ENCODE measurements at regions not wholly inside any gene's neighbourhood (a gene's known extent, or its start where the extent isn't known, plus 50 kb on each side); places are given as distances from the start of the nearest gene placed in this dataset.

GRCh38 chr3:115502128-115502527, 121.2 kb upstream of the GAP43 start:
- H3K27me3 ChIP-seq (ENCODE audit: control insufficient read depth in 1 of 2, insufficient read depth in 2 of 2, low read length in 2 of 2): no peaks in the 10 kb centered on the region
- ATAC-seq (no peak), DNase-seq (ENCODE audit: low spot score) (no peak), FAIRE-seq (no peak)
- intact Hi-C loops (cut with micrococcal nuclease; ENCODE audit: unreplicated experiment) (no loop called here), in situ Hi-C loops (cut with HindIII; ENCODE audit: extremely low pct_ligation_motif_present, low pct_unique_long_range_greater_than_20kb) (no loop called here)
- POLR2A ChIA-PET: no interaction called here
- H3K27ac ChIP-seq (ENCODE audit: extremely low read length, insufficient read depth, low read length): no peak overlapping the region
- no peak overlapping the region for H3K4me2 ChIP-seq (ENCODE audit: low read depth, low read length)
- no peaks in the 10 kb centered on the region for H3K79me2 ChIP-seq (ENCODE audit: insufficient read depth, low read length)
- H3K36me3 ChIP-seq (replicated peaks in 1 of 2; ENCODE audit: control insufficient read depth in 1 of 2, insufficient read depth in 2 of 2, low read length in 2 of 2): no peaks in the 10 kb centered on the region
- 5% methylated on average over 4 of the region's 4 CpGs for WGBS (ENCODE audit: low lambda C conversion rate)
- no peak overlapping the region for H3K9ac ChIP-seq (ENCODE audit: insufficient read depth, low read depth, low read length)
- no peaks in the 10 kb centered on the region; the same call in 1 of the 2 replicates for H3K9me3 ChIP-seq (ENCODE audit: low read length)
- H3K4me3 ChIP-seq (replicated peaks in 1 of 3; ENCODE audit: insufficient read depth in 1 of 3, low read depth in 2 of 3, low read length in 3 of 3): no peak overlapping the region
- H4K20me1 ChIP-seq (ENCODE audit: insufficient read depth, low read length): no peaks in the 10 kb centered on the region
- H2AFZ ChIP-seq (ENCODE audit: low read length): no peak overlapping the region
- H3K4me1 ChIP-seq (ENCODE audit: insufficient read depth, low read length): no peaks in the 10 kb centered on the region
- TF ChIP-seq ZNF550 (CRISPR knock-in tag; IDR thresholded peaks at IDR 0.05; ENCODE audit: borderline replicate concordance) (no peak), PRMT3 (CRISPR knock-in tag; IDR thresholded peaks at IDR 0.05; ENCODE audit: borderline replicate concordance, low read depth) (no peak), GPBP1L1 (CRISPR knock-in tag; IDR thresholded peaks at IDR 0.05) (no peak), HDAC1 (CRISPR knock-in tag; IDR thresholded peaks at IDR 0.05) (no peak), IRX3 (CRISPR knock-in tag; IDR thresholded peaks at IDR 0.05; ENCODE audit: borderline replicate concordance, low read depth) (no peak), ELK4 (CRISPR knock-in tag; IDR thresholded peaks at IDR 0.05; ENCODE audit: borderline replicate concordance) (no peak), KLF15 (CRISPR knock-in tag; IDR thresholded peaks at IDR 0.05; ENCODE audit: borderline replicate concordance) (no peak), ZBTB39 (CRISPR knock-in tag; IDR thresholded peaks at IDR 0.05) (no peak), ELF3 (CRISPR knock-in tag; IDR thresholded peaks at IDR 0.05) (no peak), NAIF1 (CRISPR knock-in tag; IDR thresholded peaks at IDR 0.05; ENCODE audit: borderline replicate concordance) (no peak), CAMTA2 (CRISPR knock-in tag; IDR thresholded peaks at IDR 0.05; ENCODE audit: borderline replicate concordance) (no peak), CSRNP1 (CRISPR knock-in tag; IDR thresholded peaks at IDR 0.05) (no peak), SP4 (CRISPR knock-in tag; IDR thresholded peaks at IDR 0.05) (no peak), ZNF768 (CRISPR knock-in tag; IDR thresholded peaks at IDR 0.05) (no peak)
- CTCF ChIA-PET (ENCODE audit: low intra/inter-chr PET ratio, low total read pairs): no interaction called here
- no TSS peak for BruUV-seq (replicated peaks)

All from HepG2 (cell line).